Activated naive CD4-positive, alpha-beta T cell treated with anti-CD3 and anti-CD28 coated beads, Interleukin-2, amount 50 U/mL, for 72 hours (primary cell): ENCODE measurements at regions not wholly inside any gene's neighbourhood (a gene's known extent, or its start where the extent isn't known, plus 50 kb on each side); places are given as distances from the start of the nearest gene placed in this dataset.

ENCODE experiments used
- ATAC-seq, 2 donors: fragments of 150-1000 bp; cut with Tn5 transposase; 2 replicates each; pipeline ENCODE4 v1.10.0; 2021; ENCODE audit warnings: mild to moderate bottlenecking in 2 of 2, moderate library complexity in 2 of 2
- DNase-seq, 2 donors: peaks; one replicate each; pipeline ENCODE4 v3.0.0; 2021 to 2022; ENCODE audit warnings: low spot score in 2 of 2
- H3K27ac Mint-ChIP-seq, 2 donors: one replicate each; pipeline ENCODE4 v1.8.0; 2022; ENCODE audit warnings: mild to moderate bottlenecking in 2 of 2, mixed read lengths in 2 of 2
- H3K36me3 Mint-ChIP-seq, 2 donors: one replicate each; pipeline ENCODE4 v1.8.0; 2022; ENCODE audit warnings: mixed read lengths in 2 of 2
- H3K9me3 Mint-ChIP-seq, 2 donors: one replicate each; pipeline ENCODE4 v1.8.0; 2022; ENCODE audit warnings: mixed read lengths in 2 of 2

- no peaks in the 10 kb centered on the region for H3K36me3 Mint-ChIP-seq
- ATAC-seq (no peak), DNase-seq (no peak)
- H3K27ac Mint-ChIP-seq = no peak overlapping the region
- peaks cover 8 to 11% of the 10 kb centered on the region in 2 donors for H3K9me3 Mint-ChIP-seq
These were observed 110.3 kb downstream of the DKK1 start for GRCh38 chr10:52424341-52424740.

- Mint-ChIP-seq H3K9me3 (peaks cover 8% of the 10 kb centered on the region in 2 donors), H3K36me3 (no peaks in the 10 kb centered on the region), H3K27ac (no peak overlapping the region)
- ATAC-seq = no peak
- no peak for DNase-seq
These were observed 120.7 kb downstream of the DKK1 start for GRCh38 chr10:52434734-52435133.

- no peaks in the 10 kb centered on the region for H3K36me3 Mint-ChIP-seq
- no peak overlapping the region for H3K27ac Mint-ChIP-seq
- DNase-seq = no peak
- H3K9me3 Mint-ChIP-seq = peaks cover 12 to 14% of the 10 kb centered on the region in 2 donors
- no peak for ATAC-seq
These were observed 122.6 kb downstream of the DKK1 start for GRCh38 chr10:52436664-52437063.

- Mint-ChIP-seq H3K9me3 (peaks cover 7 to 11% of the 10 kb centered on the region in 2 donors), H3K36me3 (no peaks in the 10 kb centered on the region), H3K27ac (no peak overlapping the region)
- no peak for DNase-seq
- no peak for ATAC-seq
These were observed 123.1 kb downstream of the DKK1 start for GRCh38 chr10:52437205-52437646.

- Mint-ChIP-seq H3K9me3 (peaks cover 4 to 6% of the 10 kb centered on the region in 2 donors), H3K27ac (no peak overlapping the region), H3K36me3 (no peaks in the 10 kb centered on the region)
- no peak for DNase-seq
- no peak for ATAC-seq
These were observed 124.0 kb downstream of the DKK1 start for GRCh38 chr10:52438119-52438518.

GRCh38 chr10:52440612-52441285 lies 126.7 kb downstream of the DKK1 start:
- Mint-ChIP-seq H3K36me3 (no peaks in the 10 kb centered on the region), H3K9me3 (peaks cover 4 to 6% of the 10 kb centered on the region in 2 donors), H3K27ac (no peak overlapping the region)
- DNase-seq (no peak), ATAC-seq (no peak)

GRCh38 chr10:52442576-52442975 lies 128.5 kb downstream of the DKK1 start:
- H3K9me3 Mint-ChIP-seq = peaks cover 4 to 6% of the 10 kb centered on the region in 2 donors

GRCh38 chr10:52443419-52444388 lies 129.6 kb downstream of the DKK1 start:
- Mint-ChIP-seq H3K36me3 (no peaks in the 10 kb centered on the region), H3K27ac (no peak overlapping the region), H3K9me3 (peaks cover 4 to 6% of the 10 kb centered on the region in 2 donors)
- ATAC-seq (no peak), DNase-seq (no peak)

More at GRCh38 chr10:52442576-52442975, 128.5 kb downstream of the DKK1 start:
- Mint-ChIP-seq H3K36me3 (no peaks in the 10 kb centered on the region), H3K27ac (no peak overlapping the region)
- no peak for ATAC-seq
- DNase-seq = no peak

GRCh38 chr10:52446391-52446790 lies 132.3 kb downstream of the DKK1 start:
- DNase-seq (no peak), ATAC-seq (no peak)
- no peaks in the 10 kb centered on the region for H3K9me3 Mint-ChIP-seq
- H3K36me3 Mint-ChIP-seq = no peaks in the 10 kb centered on the region
- H3K27ac Mint-ChIP-seq = no peak overlapping the region

- DNase-seq (no peak), ATAC-seq (no peak)
- H3K9me3 Mint-ChIP-seq = no peaks in the 10 kb centered on the region
- no peaks in the 10 kb centered on the region for H3K36me3 Mint-ChIP-seq
- H3K27ac Mint-ChIP-seq = no peak overlapping the region
These were observed 133.9 kb downstream of the DKK1 start for GRCh38 chr10:52447931-52448353.

GRCh38 chr10:52450762-52451291 lies 136.7 kb downstream of the DKK1 start:
- Mint-ChIP-seq H3K27ac (no peak overlapping the region), H3K9me3 (no peaks in the 10 kb centered on the region), H3K36me3 (no peaks in the 10 kb centered on the region)
- ATAC-seq (no peak), DNase-seq (no peak)

- Mint-ChIP-seq H3K36me3 (no peaks in the 10 kb centered on the region), H3K9me3 (no peaks in the 10 kb centered on the region), H3K27ac (no peak overlapping the region)
- DNase-seq = no peak
- no peak for ATAC-seq
These were observed 137.7 kb downstream of the DKK1 start for GRCh38 chr10:52451817-52452216.

GRCh38 chr10:52452600-52453493 lies 138.8 kb downstream of the DKK1 start:
- Mint-ChIP-seq H3K36me3 (no peaks in the 10 kb centered on the region), H3K9me3 (no peaks in the 10 kb centered on the region), H3K27ac (no peak overlapping the region)
- DNase-seq (no peak), ATAC-seq (no peak)

- H3K27ac Mint-ChIP-seq = no peak overlapping the region
- DNase-seq (no peak), ATAC-seq (no peak)
- no peaks in the 10 kb centered on the region for H3K36me3 Mint-ChIP-seq
- H3K9me3 Mint-ChIP-seq = no peaks in the 10 kb centered on the region
These were observed 139.4 kb downstream of the DKK1 start for GRCh38 chr10:52453501-52453900.

- Mint-ChIP-seq H3K9me3 (no peaks in the 10 kb centered on the region), H3K36me3 (no peaks in the 10 kb centered on the region), H3K27ac (no peak overlapping the region)
- DNase-seq (no peak), ATAC-seq (no peak)
These were observed 140.4 kb downstream of the DKK1 start for GRCh38 chr10:52454491-52454890.

- no peak for DNase-seq
- H3K36me3 Mint-ChIP-seq = no peaks in the 10 kb centered on the region
- ATAC-seq = no peak
- no peaks in the 10 kb centered on the region for H3K9me3 Mint-ChIP-seq
- H3K27ac Mint-ChIP-seq = no peak overlapping the region
These were observed 141.0 kb downstream of the DKK1 start for GRCh38 chr10:52455098-52455497.
